ENCODE measurements at regions not wholly inside any gene's neighbourhood (a gene's known extent, or its start where the extent isn't known, plus 50 kb on each side); places are given as distances from the start of the nearest gene placed in this dataset.
"Not testable (repeated sequence)": the region's sequence is repeated elsewhere in the genome, so short reads cannot be mapped to it uniquely, and the experiment has no call there.

GRCh38 chr5:106401561-106401960 is 1269.2 kb downstream of the EFNA5 start:
- no peak for DNase-seq

- DNase-seq = no peak
Measured at GRCh38 chr5:106399391-106399790, 1271.3 kb downstream of the EFNA5 start.

GRCh38 chr5:106397700-106398099 is 1273.0 kb downstream of the EFNA5 start:
- DNase-seq = peak; percentile 76

DNA sequence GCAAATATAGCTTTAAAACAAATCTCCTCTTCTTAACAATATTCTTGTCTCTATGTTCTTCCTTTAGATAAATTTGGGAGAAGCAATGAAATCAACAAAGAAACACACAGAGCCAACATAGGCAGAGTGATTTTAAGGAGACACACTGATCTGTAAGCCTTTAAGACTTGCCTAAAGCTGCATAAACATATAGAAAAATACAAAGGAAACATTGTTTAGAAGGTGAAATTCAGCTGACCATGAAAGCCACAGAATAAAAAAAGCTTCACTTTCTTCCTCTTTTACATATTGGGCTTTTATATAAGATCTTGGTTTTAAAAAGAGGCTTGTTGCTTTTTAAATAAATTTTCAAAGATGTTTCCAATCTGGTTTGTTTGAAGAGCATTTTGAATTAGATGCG is 1277.5 kb downstream of the EFNA5 start:
- no peak for DNase-seq

DNA sequence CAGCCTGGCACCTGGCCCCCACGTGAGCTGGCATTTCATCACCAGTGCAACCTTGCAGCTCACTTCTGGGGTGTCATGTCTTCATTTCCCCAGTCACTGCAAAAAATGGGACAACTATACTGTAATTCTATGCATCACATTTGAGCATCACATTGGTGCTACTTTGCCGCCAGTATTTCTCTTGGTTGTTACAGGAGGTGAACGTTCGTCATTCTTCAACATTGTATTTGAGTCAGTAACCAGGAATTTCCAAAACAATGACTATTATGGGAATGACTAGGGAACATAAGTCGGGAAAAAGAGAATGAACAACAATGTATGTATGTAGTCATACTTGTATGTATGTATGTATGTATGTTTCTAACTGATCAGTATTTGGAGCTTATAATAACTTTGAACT is 1278.0 kb downstream of the EFNA5 start:
- no peak for DNase-seq

- DNase-seq = not testable (repeated sequence)
Measured at GRCh38 chr5:106387767-106388166, 1283.0 kb downstream of the EFNA5 start.

DNA sequence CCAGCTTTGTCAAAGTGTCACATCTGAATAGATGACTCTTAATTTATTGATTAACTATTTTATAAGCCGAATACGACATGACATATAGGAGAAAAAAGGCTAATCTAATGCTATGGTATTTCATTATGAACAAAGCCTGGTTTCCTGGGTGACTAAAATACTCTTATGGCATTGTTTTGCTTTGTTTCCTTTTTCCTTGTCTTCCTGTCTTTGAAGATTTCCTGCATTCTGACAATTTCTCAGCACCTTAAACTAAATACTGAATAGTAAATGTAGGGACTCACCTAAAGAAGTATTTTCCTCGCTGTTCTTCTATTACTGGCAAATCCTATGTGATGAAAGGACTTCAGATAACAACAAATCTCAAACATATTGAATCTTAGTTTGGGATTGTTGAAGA is 1284.5 kb downstream of the EFNA5 start:
- no peak for DNase-seq

DNA sequence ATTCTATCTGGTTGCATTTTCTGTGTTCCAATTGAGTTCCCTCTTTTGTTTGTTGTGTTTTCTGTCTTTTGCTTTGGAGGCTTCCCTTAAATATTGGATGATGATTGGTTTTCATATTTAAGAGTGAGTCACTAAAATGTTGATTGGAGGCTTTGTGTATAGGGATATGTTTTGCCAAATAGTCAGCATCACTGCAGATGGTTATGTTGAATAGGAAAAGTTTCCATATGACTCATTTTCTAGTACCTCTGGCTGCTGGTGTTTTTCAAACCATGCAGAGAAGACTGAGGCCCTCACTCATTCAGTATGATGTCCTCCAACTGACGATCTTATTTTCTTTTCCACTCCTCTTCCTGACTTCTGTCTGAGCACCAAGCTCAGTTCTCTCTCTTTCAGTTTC is 1290.0 kb downstream of the EFNA5 start:
- no peak for DNase-seq

- no peak for DNase-seq
Measured at GRCh38 chr5:106376522-106376921, 1294.2 kb downstream of the EFNA5 start.

DNA sequence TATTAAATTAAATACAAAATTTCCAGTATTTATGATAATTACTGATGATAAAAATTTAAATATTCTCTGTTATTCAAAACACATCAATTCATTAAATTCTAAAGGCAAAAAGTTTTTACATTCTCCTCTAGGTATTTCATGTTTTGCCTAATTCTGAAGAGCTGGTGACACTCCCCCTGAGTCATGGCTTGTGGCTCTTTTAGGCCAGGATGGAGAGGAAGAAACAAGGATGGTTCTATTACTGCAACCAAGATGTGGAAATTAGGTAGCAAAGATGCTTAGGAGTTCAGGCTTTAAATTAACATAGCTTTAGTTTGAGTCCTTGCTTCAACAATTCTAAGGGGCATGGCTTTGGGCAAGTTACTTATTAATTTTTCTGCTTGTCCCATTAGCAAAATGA is 1295.8 kb downstream of the EFNA5 start:
- DNase-seq = no peak

DNA sequence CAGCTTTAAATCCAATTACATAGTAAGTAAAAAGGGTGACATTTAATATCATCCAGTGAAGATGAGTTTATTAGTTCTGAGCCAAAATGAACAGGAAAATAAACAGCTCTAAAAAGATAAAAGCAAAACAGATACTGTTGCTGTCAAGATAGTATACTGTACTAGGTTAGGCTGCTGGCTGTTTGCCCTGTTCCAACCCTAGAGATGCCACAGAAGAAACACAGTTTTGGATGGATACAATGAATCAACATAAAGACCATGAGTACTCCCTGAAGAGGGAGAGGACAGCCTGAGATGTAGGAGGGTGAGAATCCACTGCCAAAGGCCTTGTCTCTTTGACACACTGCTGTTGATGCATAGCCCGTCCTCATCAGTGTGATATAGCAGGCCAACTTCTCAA is 1302.7 kb downstream of the EFNA5 start:
- DNase-seq = no peak

GRCh38 chr5:106367281-106367680 is 1303.5 kb downstream of the EFNA5 start:
- no peak for DNase-seq

DNA sequence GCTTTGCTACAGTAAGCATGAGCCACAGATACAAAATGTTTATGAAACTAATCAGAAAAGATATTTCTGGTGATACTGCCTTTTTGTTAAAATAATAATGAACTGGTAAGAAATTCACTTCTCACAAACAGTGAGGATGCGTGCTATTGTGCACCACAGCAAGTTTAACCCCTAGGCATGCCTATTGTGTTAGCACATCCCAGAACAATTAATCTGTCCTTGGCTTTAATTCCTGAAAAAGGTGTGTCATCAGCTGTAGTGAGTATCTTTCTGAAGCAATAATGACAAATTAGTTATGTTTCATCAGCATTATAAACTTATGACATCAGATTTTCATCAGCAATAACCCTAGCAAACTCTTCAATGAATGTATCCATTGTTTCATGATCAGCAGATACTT is 1307.2 kb downstream of the EFNA5 start:
- no peak for DNase-seq

GRCh38 chr5:106361905-106362304 is 1308.8 kb downstream of the EFNA5 start:
- no peak for DNase-seq

- no peak for DNase-seq
Measured at GRCh38 chr5:106331415-106331814, 1339.3 kb downstream of the EFNA5 start.

- no peak for DNase-seq
Measured at GRCh38 chr5:106324356-106324755, 1346.4 kb downstream of the EFNA5 start.

DNA sequence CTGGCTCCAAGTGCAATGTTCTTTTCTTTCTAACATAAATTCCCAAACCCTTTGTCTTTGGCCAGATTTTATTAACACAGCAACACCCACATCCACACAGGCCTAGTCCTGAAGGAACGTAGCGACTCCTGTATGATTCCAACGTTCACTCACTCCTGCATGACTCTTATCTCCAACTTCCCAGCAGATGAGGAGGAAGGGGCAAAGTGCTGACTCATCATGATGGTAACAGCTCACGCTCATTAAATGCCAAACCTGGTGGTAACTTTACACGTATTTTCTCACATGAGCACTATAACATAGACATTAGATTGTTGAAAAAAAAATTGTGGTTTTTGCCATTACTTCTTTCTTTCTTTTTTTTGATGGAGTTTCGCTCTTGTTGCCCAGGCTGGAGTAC is 1349.5 kb downstream of the EFNA5 start:
- peak; percentile 56 for DNase-seq

DNA sequence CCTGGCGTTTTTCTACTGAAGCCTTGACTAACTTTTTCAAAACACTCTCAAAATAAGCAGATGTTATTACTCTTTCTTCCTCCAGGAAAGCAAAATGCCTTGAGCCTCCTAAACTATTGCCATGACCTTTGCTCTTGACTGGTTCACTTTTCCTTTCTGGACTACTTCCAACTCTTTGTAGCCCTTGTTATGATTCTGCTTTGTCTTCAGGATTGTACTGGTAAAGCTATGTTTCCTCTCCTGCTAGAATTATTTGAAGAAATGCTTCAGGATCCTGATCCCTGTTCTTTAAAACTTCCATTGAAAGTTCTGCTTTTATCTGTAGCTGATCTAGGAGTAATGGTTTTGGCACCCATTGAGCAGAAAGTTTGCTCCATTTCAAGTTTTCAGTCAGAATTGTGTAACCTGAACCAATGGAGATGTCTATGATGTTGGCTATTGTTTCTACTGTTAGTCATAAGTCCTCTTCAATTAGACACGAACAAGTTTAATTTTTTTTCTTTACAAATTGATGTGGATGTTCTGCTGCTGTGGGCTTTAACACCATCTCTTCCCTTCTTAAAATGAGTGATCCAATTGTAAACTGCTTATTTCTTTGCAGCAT is 1356.4 kb downstream of the EFNA5 start:
- no peak for DNase-seq

- DNase-seq = peak; percentile 64
Measured at GRCh38 chr5:106312360-106312759, 1358.4 kb downstream of the EFNA5 start.

- DNase-seq = no peak
Measured at GRCh38 chr5:106311230-106311915, 1359.4 kb downstream of the EFNA5 start.

- peak; percentile 53 for DNase-seq
Measured at GRCh38 chr5:106307265-106307664, 1363.5 kb downstream of the EFNA5 start.

- DNase-seq = no peak
Measured at GRCh38 chr5:106306313-106307028, 1364.3 kb downstream of the EFNA5 start.

- no peak for DNase-seq
Measured at GRCh38 chr5:106303911-106304310, 1366.8 kb downstream of the EFNA5 start.

DNA sequence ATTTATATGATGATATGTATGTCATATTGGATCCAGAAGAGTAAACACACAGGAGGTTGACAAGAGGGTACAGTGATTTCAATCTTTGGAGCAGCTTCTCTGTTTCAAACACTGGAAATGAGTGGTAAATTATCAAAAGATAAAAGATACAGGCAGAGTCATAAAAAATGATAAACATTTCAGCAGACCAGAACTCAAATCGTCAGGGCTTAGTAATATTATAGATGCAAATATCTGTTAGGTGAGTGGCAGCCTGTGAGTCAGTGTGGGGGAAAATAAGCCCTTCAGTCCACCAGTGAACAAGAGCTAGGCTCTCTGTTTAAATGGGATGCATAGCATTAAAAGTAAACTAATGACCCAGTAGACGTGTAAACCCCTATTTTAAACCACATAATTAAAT is 1378.1 kb downstream of the EFNA5 start:
- no peak for DNase-seq

Data from islet precursor cell (in vitro differentiated cells).